HCT116 (cell line): ENCODE measurements at regions not wholly inside any gene's neighbourhood (a gene's known extent, or its start where the extent isn't known, plus 50 kb on each side); places are given as distances from the start of the nearest gene placed in this dataset.

Experiments used
- ATAC-seq: fragments of 200-7000 bp; cut with Tn5 transposase; 2 replicates; pipeline ENCODE4 v1.9.1; 2020; ENCODE audit warnings: mild to moderate bottlenecking, moderate library complexity
- BruUV-seq: library from RNA; stranded (reverse); fragments of 400-500 nt; replicated peaks from 2 replicates; lab custom pipeline; 2021; lab: Mats Ljungman, UMichigan
- CTCF ChIA-PET: fragments of 300-600 bp; sonication (Branson Sonifier 250); formaldehyde crosslinking; loops from one replicate; lab custom pipeline; 2021; ENCODE audit warnings: antibody characterized with exemption; lab: Charles Lee
- POLR2A ChIA-PET: fragments of 300-600, 350-600 bp; sonication (Branson Sonifier 250); formaldehyde crosslinking; loops from one replicate; lab custom pipeline; 2021; ENCODE audit warnings: antibody characterized with exemption; lab: Charles Lee
- RAD21 ChIA-PET, 2 experiments: fragments of 300-600 bp; sonication (Branson Sonifier 250); formaldehyde crosslinking; loops; one replicate each; lab custom pipeline; 2023; ENCODE audit warnings: low total read pairs in 2 of 2; ENCODE audit not compliant: uncharacterized antibody in 2 of 2, unreplicated experiment in 2 of 2, low non-redundant PET in 1 of 2; lab: Charles Lee
- DNase-seq: peaks from one replicate; pipeline ENCODE4 v3.0.0-alpha.2; 2010; ENCODE audit warnings: low read depth, low spot score
- H2AFZ ChIP-seq: fragments of 200-600 bp; shearing (Covaris generic), sonication (generic); 2 replicates; pipeline ENCODE4 v1.6.1; 2017; ENCODE audit warnings: low read depth, mixed run types, mixed read lengths, antibody characterized with exemption, low read length; ENCODE audit not compliant: poor library complexity, severe bottlenecking
- H3K27ac ChIP-seq: 2 replicates; pipeline ENCODE4 v1.5.1; 2012; ENCODE audit warnings: low read depth, low read length
- H3K27me3 ChIP-seq: fragments of 200-600 bp; sonication (generic); 2 replicates; pipeline ENCODE4 v1.6.1; 2016; ENCODE audit warnings: mixed run types, low read length, mixed read lengths; ENCODE audit not compliant: insufficient read depth
- H3K36me3 ChIP-seq, 2 experiments: fragments of 200-500 bp in 1 of 2; fragments of 200-600 bp in 1 of 2; sonication (Bioruptor generic) in 1 of 2; sonication (generic) in 1 of 2; 2 replicates each; pipeline versions ENCODE4 v1.5.1 to v1.6.1; 2014 to 2016; ENCODE audit warnings: low read length in 2 of 2, inconsistent platforms in 1 of 2, mixed read lengths in 1 of 2, mixed run types in 1 of 2; ENCODE audit not compliant: insufficient read depth in 2 of 2, control insufficient read depth in 1 of 2
- H3K4me1 ChIP-seq, 2 experiments: fragments of 200-600 bp in 1 of 2; sonication (generic) in 1 of 2; 2 replicates each; pipeline versions ENCODE4 v1.5.1 to v1.6.1; 2012 to 2017; ENCODE audit warnings: low read length in 2 of 2, inconsistent platforms in 1 of 2, mild to moderate bottlenecking in 1 of 2, mixed read lengths in 1 of 2, mixed run types in 1 of 2, moderate library complexity in 1 of 2; ENCODE audit not compliant: insufficient read depth in 2 of 2, control insufficient read depth in 1 of 2
- H3K4me2 ChIP-seq: fragments of 200-600 bp; sonication (generic); 2 replicates; pipeline ENCODE4 v1.6.1; 2017; ENCODE audit warnings: mixed run types, low read length, mixed read lengths
- H3K4me3 ChIP-seq, 2 experiments: fragments of 200-600 bp in 1 of 2; sonication (generic) in 1 of 2; replicated peaks in 1 of 2; 2 replicates each; pipeline ENCODE4 v1.5.1; 2011 to 2016; ENCODE audit warnings: low read length in 2 of 2, control low read depth in 1 of 2, low read depth in 1 of 2, mild to moderate bottlenecking in 1 of 2, mixed read lengths in 1 of 2, mixed run types in 1 of 2
- H3K79me2 ChIP-seq: fragments of 200-600 bp; sonication (generic); 2 replicates; pipeline ENCODE4 v1.6.1; 2017; ENCODE audit warnings: mild to moderate bottlenecking, mixed run types, low read length, moderate library complexity, mixed read lengths; ENCODE audit not compliant: insufficient read depth
- H3K9ac ChIP-seq: fragments of 200-600 bp; sonication (generic); 2 replicates; pipeline ENCODE4 v1.6.1; 2016; ENCODE audit warnings: low read length, mixed read lengths
- H3K9me2 ChIP-seq: fragments of 200-600 bp; sonication (generic), shearing (Covaris generic); 2 replicates; pipeline ENCODE4 v1.6.1; 2017; ENCODE audit warnings: mixed run types, mild to moderate bottlenecking, moderate library complexity; ENCODE audit not compliant: insufficient read depth
- H3K9me3 ChIP-seq, 2 experiments: fragments of 200-500 bp in 1 of 2; fragments of 200-600 bp in 1 of 2; sonication (Bioruptor generic) in 1 of 2; sonication (generic) in 1 of 2; 2 replicates each; pipeline ENCODE4 v1.6.1; 2014 to 2017; ENCODE audit warnings: low read length in 2 of 2, mixed read lengths in 2 of 2, inconsistent platforms in 1 of 2, low read depth in 1 of 2, mild to moderate bottlenecking in 1 of 2, mixed run types in 1 of 2, moderate library complexity in 1 of 2; ENCODE audit not compliant: control insufficient read depth in 1 of 2, insufficient read depth in 1 of 2
- H4K20me1 ChIP-seq: fragments of 200-600 bp; sonication (generic), shearing (Covaris generic); 2 replicates; pipeline ENCODE4 v1.6.1; 2017; ENCODE audit warnings: mixed run types, mild to moderate bottlenecking, moderate library complexity; ENCODE audit not compliant: insufficient read depth
- CBX3 ChIP-seq: IDR thresholded peaks from 2 replicates; pipeline ENCODE4 v1.6.1; 2012; ENCODE audit warnings: low read depth
- CEBPB ChIP-seq: IDR thresholded peaks from 2 replicates; pipeline ENCODE4 v1.6.1; 2012; ENCODE audit warnings: low read depth
- CTCF ChIP-seq, 3 experiments: fragments of 200-600 bp in 1 of 3; sonication (generic) in 1 of 3; IDR thresholded peaks in 2 of 3; conservative IDR thresholded peaks in 1 of 3; 2 replicates each; pipeline ENCODE4 v1.5.1; 2012 to 2017; ENCODE audit warnings: low read depth in 2 of 3, low read length in 2 of 3, antibody characterized with exemption in 1 of 3, borderline replicate concordance in 1 of 3, control low read depth in 1 of 3, mild to moderate bottlenecking in 1 of 3, mixed read lengths in 1 of 3, mixed run types in 1 of 3, moderate library complexity in 1 of 3; ENCODE audit not compliant: insufficient read depth in 1 of 3
- EGR1 ChIP-seq: IDR thresholded peaks from 2 replicates; pipeline ENCODE4 v1.6.1; 2012; ENCODE audit warnings: low read depth
- ELF1 ChIP-seq: IDR thresholded peaks from 2 replicates; pipeline ENCODE4 v1.6.1; 2012; ENCODE audit warnings: low read depth, borderline replicate concordance
- EZH2 ChIP-seq: fragments of 200-600 bp; sonication (generic); IDR thresholded peaks from 2 replicates; pipeline ENCODE4 v1.6.1; 2017; ENCODE audit warnings: antibody characterized with exemption, mixed run types
- EZH2phosphoT487 ChIP-seq: fragments of 200-600 bp; IDR thresholded peaks from 2 replicates; pipeline ENCODE4 v1.6.1; 2018; ENCODE audit warnings: antibody characterized with exemption, borderline replicate concordance
- FOSL1 ChIP-seq: IDR thresholded peaks from 2 replicates; pipeline ENCODE4 v1.6.1; 2012; ENCODE audit warnings: low read depth
- POLR2A ChIP-seq: IDR thresholded peaks from 2 replicates; pipeline ENCODE4 v1.7.0; 2011; ENCODE audit warnings: borderline replicate concordance; ENCODE audit not compliant: insufficient read depth, insufficient read length; ENCODE audit errors: extremely low read depth
- POLR2AphosphoS5 ChIP-seq: IDR thresholded peaks from 2 replicates; pipeline ENCODE4 v1.6.1; 2011; ENCODE audit warnings: mild to moderate bottlenecking, low read depth, low read length, moderate library complexity
- RAD21 ChIP-seq: IDR thresholded peaks from 2 replicates; pipeline ENCODE4 v1.6.1; 2012; ENCODE audit warnings: low read depth, mild to moderate bottlenecking
- SIN3A ChIP-seq: IDR thresholded peaks from 2 replicates; pipeline ENCODE4 v1.6.1; 2012; ENCODE audit warnings: low read depth
- SP1 ChIP-seq: IDR thresholded peaks from 2 replicates; pipeline ENCODE4 v1.6.1; 2012; ENCODE audit warnings: low read depth
- SRF ChIP-seq: IDR thresholded peaks from 2 replicates; pipeline ENCODE4 v1.6.1; 2012; ENCODE audit warnings: low read depth
- YY1 ChIP-seq: IDR thresholded peaks from 2 replicates; pipeline ENCODE4 v1.6.1; 2011; ENCODE audit warnings: low read length, low read depth, moderate library complexity, mild to moderate bottlenecking; ENCODE audit not compliant: insufficient replicate concordance; ENCODE audit errors: extremely low read depth
- ZFX ChIP-seq: fragments of 450-650 bp; IDR thresholded peaks from 2 replicates; pipeline ENCODE4 v1.6.1; 2017
- ZNF274 ChIP-seq: fragments of 200-500 bp; sonication (Bioruptor generic); IDR thresholded peaks from 2 replicates; pipeline ENCODE4 v1.6.1; 2014; ENCODE audit warnings: mild to moderate bottlenecking, low read depth, low read length, inconsistent platforms
- intact Hi-C: fragments of 100-400 bp; cut with micrococcal nuclease; formaldehyde crosslinking; loops from 2 replicates; pipeline ENCODE4 v1.10.0; 2022
- TF ChIP-seq, protein P1 (sequence below): IDR thresholded peaks from 2 replicates; pipeline ENCODE4 v1.6.1; 2011; ENCODE audit warnings: mild to moderate bottlenecking, low read length, moderate library complexity; ENCODE audit not compliant: insufficient replicate concordance; ENCODE audit errors: extremely low read depth
- TF ChIP-seq, protein P2 (sequence below): IDR thresholded peaks from 2 replicates; pipeline ENCODE4 v1.6.1; 2012
- TF ChIP-seq, protein P3 (sequence below): IDR thresholded peaks from 2 replicates; pipeline ENCODE4 v1.6.1; 2012

DNA sequence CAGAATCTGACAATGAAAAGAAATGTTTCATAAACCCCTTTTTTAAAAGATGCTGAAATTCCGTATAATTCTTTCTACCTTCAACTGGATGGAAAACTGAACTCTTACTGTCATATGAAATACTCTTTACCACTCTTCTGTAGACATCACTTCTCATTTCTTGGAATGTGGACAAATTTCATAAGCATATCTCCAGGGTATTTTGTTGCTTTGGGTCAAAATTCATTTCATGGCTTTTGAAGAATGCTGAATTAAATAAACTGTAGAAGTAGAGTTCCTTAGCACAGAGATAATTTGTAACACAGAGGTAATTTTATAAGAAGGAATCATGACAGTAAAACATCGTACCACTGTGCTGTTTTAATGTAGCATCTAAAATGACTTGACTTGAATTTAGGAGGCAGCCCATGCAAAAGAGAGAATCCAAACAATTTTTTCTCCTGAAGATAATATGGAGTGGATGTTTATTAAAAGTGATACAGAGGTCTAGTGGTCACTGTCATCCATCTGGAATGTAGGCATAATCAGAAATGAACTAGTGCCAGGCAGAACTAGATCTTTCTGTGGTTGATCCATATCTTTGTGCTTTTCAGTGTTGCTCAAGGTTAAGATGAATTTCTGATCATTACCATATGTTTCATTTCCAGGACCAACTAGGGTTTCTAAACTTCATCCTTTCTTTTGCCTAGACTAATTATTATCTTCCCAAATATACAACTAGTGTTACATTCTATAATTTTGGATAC, 492.0 kb downstream of the KIF20B start:
- Histone ChIP-seq H3K4me3 (no peak overlapping the region), H3K9me2 (no peaks in the 10 kb centered on the region), H3K4me2 (no peak overlapping the region), H3K9ac (no peak overlapping the region), H3K27me3 (no peaks in the 10 kb centered on the region), H3K9me3 (no peaks in the 10 kb centered on the region)
- ATAC-seq (no peak), DNase-seq (no peak)
- no TSS peak for BruUV-seq
- no peak for TF ChIP-seq CTCF (IDR thresholded peaks at IDR 0.05 in 2 of 3, conservative IDR thresholded peaks at IDR 0.05 in 1 of 3; ENCODE audit: borderline replicate concordance in 1 of 3, insufficient read depth in 1 of 3, low read depth in 2 of 3, low read length in 2 of 3)
- no peak for TF ChIP-seq YY1
- TF ChIP-seq EZH2, result no peak
- TF ChIP-seq ZFX, result no peak
- no peak for TF ChIP-seq SIN3A
- TF ChIP-seq ELF1, result no peak
- TF ChIP-seq SP1, result no peak
- TF ChIP-seq, protein P1, sequence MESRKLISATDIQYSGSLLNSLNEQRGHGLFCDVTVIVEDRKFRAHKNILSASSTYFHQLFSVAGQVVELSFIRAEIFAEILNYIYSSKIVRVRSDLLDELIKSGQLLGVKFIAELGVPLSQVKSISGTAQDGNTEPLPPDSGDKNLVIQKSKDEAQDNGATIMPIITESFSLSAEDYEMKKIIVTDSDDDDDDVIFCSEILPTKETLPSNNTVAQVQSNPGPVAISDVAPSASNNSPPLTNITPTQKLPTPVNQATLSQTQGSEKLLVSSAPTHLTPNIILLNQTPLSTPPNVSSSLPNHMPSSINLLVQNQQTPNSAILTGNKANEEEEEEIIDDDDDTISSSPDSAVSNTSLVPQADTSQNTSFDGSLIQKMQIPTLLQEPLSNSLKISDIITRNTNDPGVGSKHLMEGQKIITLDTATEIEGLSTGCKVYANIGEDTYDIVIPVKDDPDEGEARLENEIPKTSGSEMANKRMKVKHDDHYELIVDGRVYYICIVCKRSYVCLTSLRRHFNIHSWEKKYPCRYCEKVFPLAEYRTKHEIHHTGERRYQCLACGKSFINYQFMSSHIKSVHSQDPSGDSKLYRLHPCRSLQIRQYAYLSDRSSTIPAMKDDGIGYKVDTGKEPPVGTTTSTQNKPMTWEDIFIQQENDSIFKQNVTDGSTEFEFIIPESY, result no peak
- no peak for TF ChIP-seq EGR1
- TF ChIP-seq CBX3, result no peak
- no peak for TF ChIP-seq ZNF274
- TF ChIP-seq SRF, result no peak
- TF ChIP-seq EZH2phosphoT487, result no peak
- no peak for TF ChIP-seq FOSL1
- no peak for TF ChIP-seq RAD21
- TF ChIP-seq, protein P2, sequence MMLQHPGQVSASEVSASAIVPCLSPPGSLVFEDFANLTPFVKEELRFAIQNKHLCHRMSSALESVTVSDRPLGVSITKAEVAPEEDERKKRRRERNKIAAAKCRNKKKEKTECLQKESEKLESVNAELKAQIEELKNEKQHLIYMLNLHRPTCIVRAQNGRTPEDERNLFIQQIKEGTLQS, result no peak
- TF ChIP-seq CEBPB, result no peak
- no peak for TF ChIP-seq POLR2A
- TF ChIP-seq, protein P3, sequence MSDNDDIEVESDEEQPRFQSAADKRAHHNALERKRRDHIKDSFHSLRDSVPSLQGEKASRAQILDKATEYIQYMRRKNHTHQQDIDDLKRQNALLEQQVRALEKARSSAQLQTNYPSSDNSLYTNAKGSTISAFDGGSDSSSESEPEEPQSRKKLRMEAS, result no peak
- TF ChIP-seq POLR2AphosphoS5, result no peak
- TF ChIP-seq, all 23 proteins: peak for 0
- CTCF ChIA-PET, result no interaction called here
- RAD21 ChIA-PET, result no interaction called here
- Histone ChIP-seq H4K20me1 (no peaks in the 10 kb centered on the region), H3K79me2 (no peaks in the 10 kb centered on the region), H3K36me3 (no peaks in the 10 kb centered on the region), H2AFZ (no peak overlapping the region), H3K27ac (no peak overlapping the region), H3K4me1 (peaks cover 2 to 14% of the 10 kb centered on the region in 2 experiments; a peak in 2 of 4 replicates)
- POLR2A ChIA-PET, result no interaction called here
- intact Hi-C loops, result no loop called here
